Smooth muscle cell (in vitro differentiated cells): ENCODE measurements at regions not wholly inside any gene's neighbourhood (a gene's known extent, or its start where the extent isn't known, plus 50 kb on each side); places are given as distances from the start of the nearest gene placed in this dataset.
A peak's percentile ranks its signal among the peaks of the same experiment; 100 is the strongest.

Experiments used
- DNase-seq: peaks from one replicate; lab custom pipeline; 2025; ENCODE audit not compliant: unreplicated experiment; lab: John Stamatoyannopoulos, UW
- H2AFZ ChIP-seq: fragments of 200-600 bp; sonication (generic); 2 replicates; pipeline ENCODE4 v1.6.0; 2016; ENCODE audit warnings: antibody characterized with exemption, low read depth, mild to moderate bottlenecking
- H3F3A ChIP-seq: fragments of 200-600 bp; sonication (generic); 2 replicates; pipeline ENCODE4 v1.6.0; 2017; ENCODE audit warnings: antibody characterized with exemption, low read depth
- H3K27ac ChIP-seq: fragments of 200-600 bp; sonication (generic); 2 replicates; pipeline ENCODE4 v1.5.1; 2016; ENCODE audit warnings: low read depth, mild to moderate bottlenecking
- H3K27me3 ChIP-seq: fragments of 200-600 bp; sonication (generic); 2 replicates; pipeline ENCODE4 v1.6.1; 2016; ENCODE audit warnings: low read depth, mild to moderate bottlenecking
- H3K36me3 ChIP-seq: fragments of 200-600 bp; sonication (generic); 2 replicates; pipeline ENCODE4 v1.5.1; 2016; ENCODE audit warnings: low read depth
- H3K4me1 ChIP-seq: fragments of 200-600 bp; sonication (generic); 2 replicates; pipeline ENCODE4 v1.5.1; 2016; ENCODE audit warnings: low read depth
- H3K4me2 ChIP-seq: fragments of 200-600 bp; sonication (generic); 2 replicates; pipeline ENCODE4 v1.6.0; 2016; ENCODE audit warnings: mild to moderate bottlenecking
- H3K4me3 ChIP-seq: fragments of 200-600 bp; sonication (generic); 2 replicates; pipeline ENCODE4 v1.5.1; 2016; ENCODE audit warnings: mild to moderate bottlenecking
- H3K79me2 ChIP-seq: fragments of 200-600 bp; sonication (generic); 2 replicates; pipeline ENCODE4 v1.6.0; 2016; ENCODE audit warnings: low read depth, mild to moderate bottlenecking
- H3K9ac ChIP-seq: fragments of 200-600 bp; sonication (generic); 2 replicates; pipeline ENCODE4 v1.6.0; 2016; ENCODE audit warnings: low read depth
- H3K9me3 ChIP-seq: fragments of 200-600 bp; sonication (generic); replicated peaks from 2 replicates; pipeline ENCODE4 v1.5.1; 2016; ENCODE audit warnings: low read depth
- H4K20me1 ChIP-seq: fragments of 200-600 bp; sonication (generic); 2 replicates; pipeline ENCODE4 v1.6.0; 2016; ENCODE audit warnings: low read depth
- CTCF ChIP-seq: fragments of 200-600 bp; sonication (generic); IDR thresholded peaks from 2 replicates; pipeline ENCODE4 v1.5.1; 2017; ENCODE audit warnings: borderline replicate concordance, mild to moderate bottlenecking, antibody characterized with exemption; ENCODE audit not compliant: insufficient read depth, poor library complexity, severe bottlenecking
- WGBS: methylation state at CpG from one replicate; pipeline ENCODE4 v1.1.7; 2016; ENCODE audit warnings: low lambda C conversion rate; 5-methylcytosine and 5-hydroxymethylcytosine counted together

GRCh38 chr7:84669177-84669732 lies 474.7 kb upstream of the SEMA3A start:
- no peaks in the 10 kb centered on the region for H3K9me3 ChIP-seq
- H3K4me2 ChIP-seq, result no peak overlapping the region
- no peaks in the 10 kb centered on the region for H4K20me1 ChIP-seq
- no peak overlapping the region for H3K9ac ChIP-seq
- H3K27ac ChIP-seq, result no peak overlapping the region
- 68% methylated on average over 3 of the region's 3 CpGs for WGBS
- no peak overlapping the region for H3K4me3 ChIP-seq
- H3K27me3 ChIP-seq, result no peaks in the 10 kb centered on the region
- peaks cover 10% of the 10 kb centered on the region for H3F3A ChIP-seq
- no peaks in the 10 kb centered on the region for H3K36me3 ChIP-seq
- H3K4me1 ChIP-seq, result no peaks in the 10 kb centered on the region
- no peak for DNase-seq
- no peak for TF ChIP-seq CTCF
- no peak overlapping the region for H2AFZ ChIP-seq
- no peaks in the 10 kb centered on the region for H3K79me2 ChIP-seq

- no peak overlapping the region for H3K4me3 ChIP-seq
- H3K9me3 ChIP-seq, result no peaks in the 10 kb centered on the region
- no peak overlapping the region for H2AFZ ChIP-seq
- H3K4me2 ChIP-seq, result no peak overlapping the region
- no peaks in the 10 kb centered on the region for H3K4me1 ChIP-seq
- H3K79me2 ChIP-seq, result no peaks in the 10 kb centered on the region
- H3K36me3 ChIP-seq, result no peaks in the 10 kb centered on the region
- peaks cover 10% of the 10 kb centered on the region for H3F3A ChIP-seq
- WGBS, result 76% methylated on average over 1 of the region's 1 CpG
- no peaks in the 10 kb centered on the region for H4K20me1 ChIP-seq
- H3K27ac ChIP-seq, result no peak overlapping the region
- DNase-seq, result no peak
- no peak for TF ChIP-seq CTCF
- H3K9ac ChIP-seq, result no peak overlapping the region
- no peaks in the 10 kb centered on the region for H3K27me3 ChIP-seq
Observed at GRCh38 chr7:84668116-84668515, 473.5 kb upstream of the SEMA3A start.

- WGBS, result 65% methylated on average over 2 of the region's 2 CpGs
- no peaks in the 10 kb centered on the region for H3K79me2 ChIP-seq
- TF ChIP-seq CTCF, result no peak
Observed at GRCh38 chr7:84666651-84667050, 472.1 kb upstream of the SEMA3A start.

GRCh38 chr7:84665339-84665738 lies 470.8 kb upstream of the SEMA3A start:
- peak overlapping the region; percentile 32 for H2AFZ ChIP-seq
- H3K4me2 ChIP-seq, result peak overlapping the region; percentile 27
- no peak for DNase-seq

More at GRCh38 chr7:84666651-84667050, 472.1 kb upstream of the SEMA3A start:
- Histone ChIP-seq H2AFZ (no peak overlapping the region), H3K27ac (no peak overlapping the region), H3K9ac (no peak overlapping the region), H3K4me2 (no peak overlapping the region), H3K27me3 (no peaks in the 10 kb centered on the region), H3K4me3 (no peak overlapping the region), H3K36me3 (no peaks in the 10 kb centered on the region), H3K9me3 (no peaks in the 10 kb centered on the region), H3F3A (peaks cover 10% of the 10 kb centered on the region), H4K20me1 (no peaks in the 10 kb centered on the region), H3K4me1 (no peaks in the 10 kb centered on the region)
- no peak for DNase-seq

More at GRCh38 chr7:84665339-84665738, 470.8 kb upstream of the SEMA3A start:
- no peaks in the 10 kb centered on the region for H3K4me1 ChIP-seq
- H3F3A ChIP-seq, result peaks cover 10% of the 10 kb centered on the region
- no peak overlapping the region for H3K27ac ChIP-seq
- H3K9me3 ChIP-seq, result no peaks in the 10 kb centered on the region
- H4K20me1 ChIP-seq, result no peaks in the 10 kb centered on the region
- no peak overlapping the region for H3K9ac ChIP-seq
- H3K4me3 ChIP-seq, result no peak overlapping the region
- TF ChIP-seq CTCF, result no peak
- no peaks in the 10 kb centered on the region for H3K27me3 ChIP-seq
- H3K36me3 ChIP-seq, result no peaks in the 10 kb centered on the region
- 33% methylated on average over 2 of the region's 2 CpGs for WGBS
- no peaks in the 10 kb centered on the region for H3K79me2 ChIP-seq
